Aorta (tissue), 5 donors: ENCODE measurements at regions not wholly inside any gene's neighbourhood (a gene's known extent, or its start where the extent isn't known, plus 50 kb on each side); places are given as distances from the start of the nearest gene placed in this dataset.

Experiments
- ATAC-seq: fragments of 200-7000 bp; cut with Tn5 transposase; one replicate; pipeline ENCODE4 v1.9.1; 2022; ENCODE audit warnings: moderate library complexity; ENCODE audit not compliant: low FRiP score
- DNase-seq, 2 donors: peaks; one replicate each; pipeline ENCODE4 v3.0.0-alpha.2; 2020
- H3K27ac ChIP-seq, 2 donors: one replicate each; pipeline ENCODE4 v1.5.1; 2013; ENCODE audit warnings: low read length in 2 of 2, mild to moderate bottlenecking in 2 of 2, moderate library complexity in 2 of 2, control low read depth in 1 of 2, inconsistent platforms in 1 of 2, low read depth in 1 of 2
- H3K27me3 ChIP-seq, 2 donors: one replicate each; pipeline ENCODE4 v1.6.1; 2013; ENCODE audit warnings: control low read depth in 1 of 2, low read length in 1 of 2, mild to moderate bottlenecking in 1 of 2, moderate library complexity in 1 of 2; ENCODE audit not compliant: insufficient read depth in 2 of 2, control insufficient read depth in 1 of 2
- H3K36me3 ChIP-seq, 2 donors: one replicate each; pipeline ENCODE4 v1.6.1; 2013; ENCODE audit warnings: control low read depth in 1 of 2, low read length in 1 of 2, mild to moderate bottlenecking in 1 of 2; ENCODE audit not compliant: insufficient read depth in 2 of 2, control insufficient read depth in 1 of 2
- H3K4me1 ChIP-seq, 2 donors: one replicate each; pipeline ENCODE4 v1.6.1; 2013; ENCODE audit warnings: low read length in 2 of 2, control low read depth in 1 of 2, mild to moderate bottlenecking in 1 of 2, moderate library complexity in 1 of 2; ENCODE audit not compliant: insufficient read depth in 2 of 2, control insufficient read depth in 1 of 2
- H3K4me3 ChIP-seq, 2 donors: one replicate each; pipeline ENCODE4 v1.5.1; 2013; ENCODE audit warnings: low read length in 2 of 2, control low read depth in 1 of 2, mild to moderate bottlenecking in 1 of 2
- H3K9me3 ChIP-seq: one replicate; pipeline ENCODE4 v1.6.1; 2013; ENCODE audit warnings: mild to moderate bottlenecking, low read length; ENCODE audit not compliant: control insufficient read depth
- WGBS, 2 donors: extraction: QIAGEN DNeasy Blood & Tissue Kit; methylation state at CpG; one replicate each; pipeline ENCODE4 v1.1.7; 2013; 5-methylcytosine and 5-hydroxymethylcytosine counted together
- intact Hi-C, 2 donors: fragments of 100-400 bp; cut with DNase I; formaldehyde crosslinking; loops; one replicate each; pipeline versions ENCODE4 v1.14.2 to v1.15.0; 2022
- donor health status: healthy with polysubstance abuse.
- donor health status: Bipolar disorder and iron deficiency.
- donor health status: DM: no; HTN: no; CAD: no.
- donor health status: DM: no; HTN: no; CAD: no.
- donor health status: DM: yes; HTN: yes; CAD: no.

GRCh38 chr1:207971331-207972219, 60.6 kb upstream of the CD34 start:
- WGBS, 2 donors: 87 to 93% methylated on average over 10 of the region's 10 CpGs
- intact Hi-C loops: no loop called here
- Histone ChIP-seq H3K4me1 (no peaks in the 10 kb centered on the region), H3K9me3 (no peaks in the 10 kb centered on the region), H3K4me3 (no peak overlapping the region), H3K27me3 (no peaks in the 10 kb centered on the region), H3K27ac (no peak overlapping the region), H3K36me3 (no peaks in the 10 kb centered on the region)
- ATAC-seq (no peak), DNase-seq (no peak)

GRCh38 chr1:207970329-207971233, 59.7 kb upstream of the CD34 start:
- no peaks in the 10 kb centered on the region for H3K27me3 ChIP-seq
- H3K4me3 ChIP-seq: no peak overlapping the region
- no peaks in the 10 kb centered on the region for H3K36me3 ChIP-seq
- no peak for DNase-seq
- no peaks in the 10 kb centered on the region for H3K4me1 ChIP-seq
- H3K9me3 ChIP-seq: no peaks in the 10 kb centered on the region
- H3K27ac ChIP-seq: no peak overlapping the region
- intact Hi-C loops: no loop called here
- no peak for ATAC-seq
- WGBS, 2 donors: 59 to 68% methylated on average over 16 of the region's 16 CpGs

GRCh38 chr1:207969528-207969927, 58.6 kb upstream of the CD34 start:
- no peak for DNase-seq
- 93 to 97% methylated on average over 2 of the region's 2 CpGs for WGBS, 2 donors
- intact Hi-C loops: loop anchor here in 1 of 2 donors (10.0 kb wide), 1 partner anchor 145 kb away; no protein-coding TSS in a partner anchor
- no peak overlapping the region for H3K4me3 ChIP-seq
- H3K36me3 ChIP-seq: no peaks in the 10 kb centered on the region
- H3K27me3 ChIP-seq: no peaks in the 10 kb centered on the region
- H3K27ac ChIP-seq: no peak overlapping the region
- ATAC-seq: no peak
- no peaks in the 10 kb centered on the region for H3K4me1 ChIP-seq
- no peaks in the 10 kb centered on the region for H3K9me3 ChIP-seq

- no peaks in the 10 kb centered on the region for H3K4me1 ChIP-seq
- ATAC-seq (no peak), DNase-seq (no peak)
- H3K27me3 ChIP-seq: no peaks in the 10 kb centered on the region
- H3K4me3 ChIP-seq: no peak overlapping the region
- no peaks in the 10 kb centered on the region for H3K36me3 ChIP-seq
- intact Hi-C loops: loop anchor here in 1 of 2 donors (10.0 kb wide), 1 partner anchor 144 kb away; no protein-coding TSS in a partner anchor
- H3K27ac ChIP-seq: no peak overlapping the region
- no peaks in the 10 kb centered on the region for H3K9me3 ChIP-seq
- WGBS, 2 donors: 79 to 80% methylated on average over 5 of the region's 5 CpGs
These were observed 57.6 kb upstream of the CD34 start for GRCh38 chr1:207968521-207969009.

- Histone ChIP-seq H3K4me3 (no peak overlapping the region), H3K36me3 (no peaks in the 10 kb centered on the region), H3K27me3 (no peaks in the 10 kb centered on the region), H3K27ac (no peak overlapping the region), H3K9me3 (no peaks in the 10 kb centered on the region), H3K4me1 (no peaks in the 10 kb centered on the region)
- 88 to 97% methylated on average over 2 of the region's 2 CpGs for WGBS, 2 donors
- no peak for DNase-seq
- intact Hi-C loops: loop anchor here in 1 of 2 donors (10.0 kb wide), 1 partner anchor 143 kb away; no protein-coding TSS in a partner anchor
- no peak for ATAC-seq
These were observed 56.8 kb upstream of the CD34 start for GRCh38 chr1:207967703-207968102.

GRCh38 chr1:207966521-207966920, 55.6 kb upstream of the CD34 start:
- no peaks in the 10 kb centered on the region for H3K27me3 ChIP-seq
- ATAC-seq (no peak), DNase-seq (no peak)
- no peaks in the 10 kb centered on the region for H3K36me3 ChIP-seq
- no peak overlapping the region for H3K27ac ChIP-seq
- intact Hi-C loops: loop anchor here in 1 of 2 donors (10.0 kb wide), 1 partner anchor 142 kb away; no protein-coding TSS in a partner anchor
- H3K4me1 ChIP-seq: no peaks in the 10 kb centered on the region
- 93 to 95% methylated on average over 5 of the region's 5 CpGs for WGBS, 2 donors
- no peak overlapping the region for H3K4me3 ChIP-seq
- H3K9me3 ChIP-seq: no peaks in the 10 kb centered on the region

- no peaks in the 10 kb centered on the region for H3K36me3 ChIP-seq
- WGBS, 2 donors: 83 to 86% methylated on average over 9 of the region's 9 CpGs
- H3K4me1 ChIP-seq: no peaks in the 10 kb centered on the region
- ATAC-seq: no peak
- no peak overlapping the region for H3K27ac ChIP-seq
- no peak for DNase-seq
- intact Hi-C loops: loop anchor here in 1 of 2 donors (2.0 to 10.0 kb wide), 2 partner anchors 75 to 141 kb away; no protein-coding TSS in a partner anchor
- H3K4me3 ChIP-seq: no peak overlapping the region
- H3K9me3 ChIP-seq: no peaks in the 10 kb centered on the region
- H3K27me3 ChIP-seq: no peaks in the 10 kb centered on the region
These were observed 54.8 kb upstream of the CD34 start for GRCh38 chr1:207965392-207966387.
